ENCODE measurements at regions not wholly inside any gene's neighbourhood (a gene's known extent, or its start where the extent isn't known, plus 50 kb on each side); places are given as distances from the start of the nearest gene placed in this dataset.

- Mint-ChIP-seq H3K9me3 (no peaks in the 10 kb centered on the region), H3K27me3 (ENCODE audit: low read depth) (no peaks in the 10 kb centered on the region), H3K4me3 (no peak overlapping the region), H3K4me1 (no peaks in the 10 kb centered on the region; a peak in 2 of 4 replicates), H3K27ac (no peak overlapping the region), H3K36me3 (ENCODE audit: insufficient read depth in 1 of 3, low read depth in 3 of 3) (no peaks in the 10 kb centered on the region)
- H3K79me2 ChIP-seq (ENCODE audit: insufficient read depth, low read length): no peaks in the 10 kb centered on the region
- no peak overlapping the region for H3K18ac ChIP-seq (ENCODE audit: insufficient read length, low read depth, low read length)
- H2AFZ ChIP-seq (ENCODE audit: low read length): no peak overlapping the region
- no peak overlapping the region for H4K5ac ChIP-seq (ENCODE audit: insufficient read length, low read depth, low read length)
- H2AK5ac ChIP-seq (ENCODE audit: insufficient read length, low read length): no peak overlapping the region
- no peak overlapping the region for H3T11ph ChIP-seq (ENCODE audit: low read length)
- H3K9me3 ChIP-seq (ENCODE audit: control insufficient read depth, low read depth, low read length): no peaks in the 10 kb centered on the region
- no peaks in the 10 kb centered on the region for H3K23me2 ChIP-seq (ENCODE audit: insufficient read length, low read depth, low read length, poor library complexity, severe bottlenecking)
- no peak overlapping the region for H3K23ac ChIP-seq (ENCODE audit: insufficient read length, low read depth, low read length)
- no peak overlapping the region for H3K4me2 ChIP-seq (ENCODE audit: insufficient read depth, insufficient read length, low read length)
- no peak overlapping the region for H2BK15ac ChIP-seq (ENCODE audit: low read depth, low read length)
- H3K56ac ChIP-seq (ENCODE audit: insufficient read length, low read depth, low read length): no peak overlapping the region
- no peak overlapping the region for H2BK120ac ChIP-seq (ENCODE audit: low read depth, low read length, poor library complexity, severe bottlenecking)
- no peaks in the 10 kb centered on the region; the same call in 1 of the 2 replicates for H3K4me1 ChIP-seq (ENCODE audit: insufficient read depth, low read length)
- no peaks in the 10 kb centered on the region for H3K27me3 ChIP-seq (ENCODE audit: insufficient read depth, low read length)
- H3K79me1 ChIP-seq (ENCODE audit: insufficient read depth, low read depth, low read length, poor library complexity, severe bottlenecking): no peaks in the 10 kb centered on the region
- no CpG with 5 or more reads among the region's 3 CpGs for WGBS (ENCODE audit: extremely low coverage, insufficient read length, low lambda C conversion rate)
- no peak overlapping the region for H3K9ac ChIP-seq (ENCODE audit: extremely low read depth, insufficient read length, low read length)
- H4K8ac ChIP-seq (replicated peaks; ENCODE audit: insufficient read length, low read depth, low read length): no peak overlapping the region
- no peak for DNase-seq
- H4K91ac ChIP-seq (ENCODE audit: insufficient read length, low read depth, low read length): no peak overlapping the region
- no peak overlapping the region for H3K4ac ChIP-seq (ENCODE audit: low read depth, low read length)
- no peak overlapping the region for H2BK12ac ChIP-seq (ENCODE audit: insufficient read length, low read depth, low read length)
- no peak for TF ChIP-seq CTCF (conservative IDR thresholded peaks at IDR 0.05)
- no peak overlapping the region for H2BK5ac ChIP-seq (ENCODE audit: insufficient read length, low read length)
- no peak overlapping the region for H3K27ac ChIP-seq (ENCODE audit: insufficient read length, low read depth, low read length)
- no peak overlapping the region for H3K14ac ChIP-seq (ENCODE audit: insufficient read depth, low read length)
- no peaks in the 10 kb centered on the region for H4K20me1 ChIP-seq (ENCODE audit: control insufficient read depth, insufficient read depth, insufficient read length)
- H2BK20ac ChIP-seq (ENCODE audit: low read depth, low read length, poor library complexity, severe bottlenecking): no peak overlapping the region
Measured at GRCh38 chr5:106525438-106525837, 1145.3 kb downstream of the EFNA5 start.
